GM23338 (cell line): ENCODE measurements at regions not wholly inside any gene's neighbourhood (a gene's known extent, or its start where the extent isn't known, plus 50 kb on each side); places are given as distances from the start of the nearest gene placed in this dataset.

Source experiments
- EZH2 ChIP-seq: fragments of 200-600 bp; sonication (generic); IDR thresholded peaks from one replicate; pipeline ENCODE4 v1.8.0; 2017; ENCODE audit warnings: antibody characterized with exemption, mild to moderate bottlenecking, low read depth; ENCODE audit not compliant: unreplicated experiment
- EZH2phosphoT487 ChIP-seq: fragments of 200-600 bp; sonication (generic); IDR thresholded peaks from one replicate; pipeline ENCODE4 v1.8.1; 2018; ENCODE audit warnings: antibody characterized with exemption; ENCODE audit not compliant: unreplicated experiment
- POLR2AphosphoS5 ChIP-seq: IDR thresholded peaks from 2 replicates; pipeline ENCODE4 v1.6.1; 2016; ENCODE audit warnings: antibody characterized with exemption, low read depth
- TF ChIP-seq, protein P1 (sequence below), 2 experiments: fragments of 200-600 bp in 1 of 2; sonication (generic) in 1 of 2; conservative IDR thresholded peaks; 2 replicates each; pipeline versions ENCODE4 v1.5.1 to v1.6.1; 2016 to 2017; ENCODE audit warnings: antibody characterized with exemption in 2 of 2, low read depth in 2 of 2, mild to moderate bottlenecking in 2 of 2, moderate library complexity in 1 of 2
- TF ChIP-seq, protein P2 (sequence below): IDR thresholded peaks from 2 replicates; pipeline ENCODE4 v1.6.1; 2016; ENCODE audit warnings: antibody characterized with exemption
- TF ChIP-seq, protein P3 (sequence below): IDR thresholded peaks from one replicate; pipeline ENCODE4 v1.6.1; 2018; ENCODE audit warnings: antibody characterized with exemption; ENCODE audit not compliant: unreplicated experiment

DNA sequence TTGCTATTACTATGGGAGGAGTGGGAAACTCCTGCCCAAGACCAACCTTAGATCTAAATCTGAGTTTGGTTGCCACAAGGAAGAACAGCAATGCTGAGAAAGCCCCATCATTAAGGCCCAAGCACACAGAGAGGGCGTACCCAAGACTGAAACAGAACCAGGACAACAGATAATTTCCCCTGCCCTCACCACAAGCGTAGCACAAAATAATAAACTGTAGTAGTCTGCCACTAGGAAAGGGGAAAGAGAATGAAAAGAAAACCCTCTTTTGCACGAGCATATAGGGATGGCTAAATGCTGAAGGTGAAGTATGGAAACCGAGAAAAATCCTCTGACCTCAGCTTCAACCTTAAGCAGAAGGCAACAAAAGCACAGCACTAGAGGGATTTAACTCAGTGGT is 76.5 kb upstream of the DHRS4 start:
- TF ChIP-seq EZH2phosphoT487 (no peak), POLR2AphosphoS5 (no peak), EZH2 (no peak)
- TF ChIP-seq, protein P1, sequence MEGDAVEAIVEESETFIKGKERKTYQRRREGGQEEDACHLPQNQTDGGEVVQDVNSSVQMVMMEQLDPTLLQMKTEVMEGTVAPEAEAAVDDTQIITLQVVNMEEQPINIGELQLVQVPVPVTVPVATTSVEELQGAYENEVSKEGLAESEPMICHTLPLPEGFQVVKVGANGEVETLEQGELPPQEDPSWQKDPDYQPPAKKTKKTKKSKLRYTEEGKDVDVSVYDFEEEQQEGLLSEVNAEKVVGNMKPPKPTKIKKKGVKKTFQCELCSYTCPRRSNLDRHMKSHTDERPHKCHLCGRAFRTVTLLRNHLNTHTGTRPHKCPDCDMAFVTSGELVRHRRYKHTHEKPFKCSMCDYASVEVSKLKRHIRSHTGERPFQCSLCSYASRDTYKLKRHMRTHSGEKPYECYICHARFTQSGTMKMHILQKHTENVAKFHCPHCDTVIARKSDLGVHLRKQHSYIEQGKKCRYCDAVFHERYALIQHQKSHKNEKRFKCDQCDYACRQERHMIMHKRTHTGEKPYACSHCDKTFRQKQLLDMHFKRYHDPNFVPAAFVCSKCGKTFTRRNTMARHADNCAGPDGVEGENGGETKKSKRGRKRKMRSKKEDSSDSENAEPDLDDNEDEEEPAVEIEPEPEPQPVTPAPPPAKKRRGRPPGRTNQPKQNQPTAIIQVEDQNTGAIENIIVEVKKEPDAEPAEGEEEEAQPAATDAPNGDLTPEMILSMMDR (conservative IDR thresholded peaks at IDR 0.05; ENCODE audit: low read depth in 2 of 2), result no peak
- TF ChIP-seq, protein P2, sequence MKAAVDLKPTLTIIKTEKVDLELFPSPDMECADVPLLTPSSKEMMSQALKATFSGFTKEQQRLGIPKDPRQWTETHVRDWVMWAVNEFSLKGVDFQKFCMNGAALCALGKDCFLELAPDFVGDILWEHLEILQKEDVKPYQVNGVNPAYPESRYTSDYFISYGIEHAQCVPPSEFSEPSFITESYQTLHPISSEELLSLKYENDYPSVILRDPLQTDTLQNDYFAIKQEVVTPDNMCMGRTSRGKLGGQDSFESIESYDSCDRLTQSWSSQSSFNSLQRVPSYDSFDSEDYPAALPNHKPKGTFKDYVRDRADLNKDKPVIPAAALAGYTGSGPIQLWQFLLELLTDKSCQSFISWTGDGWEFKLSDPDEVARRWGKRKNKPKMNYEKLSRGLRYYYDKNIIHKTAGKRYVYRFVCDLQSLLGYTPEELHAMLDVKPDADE, result no peak
- TF ChIP-seq, protein P3, sequence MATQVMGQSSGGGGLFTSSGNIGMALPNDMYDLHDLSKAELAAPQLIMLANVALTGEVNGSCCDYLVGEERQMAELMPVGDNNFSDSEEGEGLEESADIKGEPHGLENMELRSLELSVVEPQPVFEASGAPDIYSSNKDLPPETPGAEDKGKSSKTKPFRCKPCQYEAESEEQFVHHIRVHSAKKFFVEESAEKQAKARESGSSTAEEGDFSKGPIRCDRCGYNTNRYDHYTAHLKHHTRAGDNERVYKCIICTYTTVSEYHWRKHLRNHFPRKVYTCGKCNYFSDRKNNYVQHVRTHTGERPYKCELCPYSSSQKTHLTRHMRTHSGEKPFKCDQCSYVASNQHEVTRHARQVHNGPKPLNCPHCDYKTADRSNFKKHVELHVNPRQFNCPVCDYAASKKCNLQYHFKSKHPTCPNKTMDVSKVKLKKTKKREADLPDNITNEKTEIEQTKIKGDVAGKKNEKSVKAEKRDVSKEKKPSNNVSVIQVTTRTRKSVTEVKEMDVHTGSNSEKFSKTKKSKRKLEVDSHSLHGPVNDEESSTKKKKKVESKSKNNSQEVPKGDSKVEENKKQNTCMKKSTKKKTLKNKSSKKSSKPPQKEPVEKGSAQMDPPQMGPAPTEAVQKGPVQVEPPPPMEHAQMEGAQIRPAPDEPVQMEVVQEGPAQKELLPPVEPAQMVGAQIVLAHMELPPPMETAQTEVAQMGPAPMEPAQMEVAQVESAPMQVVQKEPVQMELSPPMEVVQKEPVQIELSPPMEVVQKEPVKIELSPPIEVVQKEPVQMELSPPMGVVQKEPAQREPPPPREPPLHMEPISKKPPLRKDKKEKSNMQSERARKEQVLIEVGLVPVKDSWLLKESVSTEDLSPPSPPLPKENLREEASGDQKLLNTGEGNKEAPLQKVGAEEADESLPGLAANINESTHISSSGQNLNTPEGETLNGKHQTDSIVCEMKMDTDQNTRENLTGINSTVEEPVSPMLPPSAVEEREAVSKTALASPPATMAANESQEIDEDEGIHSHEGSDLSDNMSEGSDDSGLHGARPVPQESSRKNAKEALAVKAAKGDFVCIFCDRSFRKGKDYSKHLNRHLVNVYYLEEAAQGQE, result no peak
